ENCODE measurements at regions not wholly inside any gene's neighbourhood (a gene's known extent, or its start where the extent isn't known, plus 50 kb on each side); places are given as distances from the start of the nearest gene placed in this dataset.

- H3K4me3 ChIP-seq: no peak overlapping the region
Observed at GRCh38 chr1:192485692-192486436, 89.7 kb upstream of the RGS1 start.

DNA sequence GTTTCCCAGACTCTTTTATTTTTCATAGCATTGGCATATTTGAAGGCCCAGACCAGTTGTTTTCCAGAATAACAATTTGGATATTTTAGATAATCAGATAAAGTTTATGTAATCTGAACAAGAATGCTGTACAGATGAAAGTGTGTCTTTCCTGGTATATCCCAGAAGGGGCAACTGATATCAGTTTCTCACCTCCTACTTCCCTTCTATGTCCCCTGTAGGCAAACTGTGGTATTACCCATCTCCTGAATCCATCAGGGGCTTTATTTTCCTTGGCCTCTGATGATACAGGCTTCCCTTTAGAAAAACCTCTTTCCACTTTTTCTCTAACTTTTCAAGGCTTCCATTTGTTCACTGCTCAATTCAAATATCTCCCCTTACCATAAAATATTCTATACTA, 87.5 kb upstream of the RGS1 start:
- TF ChIP-seq, protein P1, sequence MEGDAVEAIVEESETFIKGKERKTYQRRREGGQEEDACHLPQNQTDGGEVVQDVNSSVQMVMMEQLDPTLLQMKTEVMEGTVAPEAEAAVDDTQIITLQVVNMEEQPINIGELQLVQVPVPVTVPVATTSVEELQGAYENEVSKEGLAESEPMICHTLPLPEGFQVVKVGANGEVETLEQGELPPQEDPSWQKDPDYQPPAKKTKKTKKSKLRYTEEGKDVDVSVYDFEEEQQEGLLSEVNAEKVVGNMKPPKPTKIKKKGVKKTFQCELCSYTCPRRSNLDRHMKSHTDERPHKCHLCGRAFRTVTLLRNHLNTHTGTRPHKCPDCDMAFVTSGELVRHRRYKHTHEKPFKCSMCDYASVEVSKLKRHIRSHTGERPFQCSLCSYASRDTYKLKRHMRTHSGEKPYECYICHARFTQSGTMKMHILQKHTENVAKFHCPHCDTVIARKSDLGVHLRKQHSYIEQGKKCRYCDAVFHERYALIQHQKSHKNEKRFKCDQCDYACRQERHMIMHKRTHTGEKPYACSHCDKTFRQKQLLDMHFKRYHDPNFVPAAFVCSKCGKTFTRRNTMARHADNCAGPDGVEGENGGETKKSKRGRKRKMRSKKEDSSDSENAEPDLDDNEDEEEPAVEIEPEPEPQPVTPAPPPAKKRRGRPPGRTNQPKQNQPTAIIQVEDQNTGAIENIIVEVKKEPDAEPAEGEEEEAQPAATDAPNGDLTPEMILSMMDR (IDR thresholded peaks at IDR 0.05): peak in 2 of 12 donors; percentile 13 to 15
- no peak for TF ChIP-seq POLR2A (IDR thresholded peaks at IDR 0.05)
- H3K27me3 ChIP-seq: no peaks in the 10 kb centered on the region
- H3K9me3 ChIP-seq: peaks cover 0 to 3% (median 0%) of the 10 kb centered on the region in 12 donors
- H3K4me3 ChIP-seq: no peak overlapping the region
- DNase-seq: no peak
- peak overlapping the region in 1 of 12 donors; percentile 79 for H3K27ac ChIP-seq
- intact Hi-C loops (cut with DNase I): loop anchor here in 1 of 10 donors (5.0 kb wide), 1 partner anchor 319 kb away; the partner anchor contains the start of gene RGS2
- no peak for ATAC-seq
- H3K36me3 ChIP-seq: no peaks in the 10 kb centered on the region
- peaks cover 0 to 16% (median 4%) of the 10 kb centered on the region in 12 donors for H3K4me1 ChIP-seq

More at GRCh38 chr1:192485692-192486436, 89.7 kb upstream of the RGS1 start:
- H3K36me3 ChIP-seq: no peaks in the 10 kb centered on the region
- peaks cover 0 to 16% (median 4%) of the 10 kb centered on the region in 12 donors for H3K4me1 ChIP-seq
- H3K27ac ChIP-seq: peak overlapping the region in 9 of 12 donors; percentile 46 to 83 (median 61)
- DNase-seq (peak in 4 of 5 donors; percentile 63 to 77 (median 70)), ATAC-seq (peak; percentile 35 to 97 (median 92))
- WGBS, 4 donors: 64 to 79% (median 70%) methylated on average over 1 of the region's 1 CpG
- H3K9me3 ChIP-seq: peaks cover 0 to 8% (median 0%) of the 10 kb centered on the region in 12 donors
- H3K27me3 ChIP-seq: no peaks in the 10 kb centered on the region
- no peak for TF ChIP-seq POLR2A (IDR thresholded peaks at IDR 0.05)
- TF ChIP-seq, protein P1 (IDR thresholded peaks at IDR 0.05): no peak
- intact Hi-C loops (cut with DNase I): loop anchor here in 1 of 10 donors (5.0 kb wide), 1 partner anchor 321 kb away; the partner anchor contains the start of gene RGS2

- Histone ChIP-seq H3K36me3 (no peaks in the 10 kb centered on the region), H3K9me3 (peaks cover 0 to 2% (median 0%) of the 10 kb centered on the region in 12 donors), H3K27ac (peak overlapping the region in 6 of 12 donors; percentile 19 to 79 (median 42)), H3K4me3 (no peak overlapping the region), H3K4me1 (peaks cover 0 to 16% (median 4%) of the 10 kb centered on the region in 12 donors), H3K27me3 (no peaks in the 10 kb centered on the region)
- no peak for ATAC-seq
- TF ChIP-seq POLR2A (IDR thresholded peaks at IDR 0.05): no peak
- TF ChIP-seq, protein P1 (IDR thresholded peaks at IDR 0.05): no peak
- intact Hi-C loops (cut with DNase I): loop anchor here in 1 of 10 donors (5.0 kb wide), 1 partner anchor 318 kb away; the partner anchor contains the start of gene RGS2
- DNase-seq: no peak
- WGBS, 4 donors: 30 to 50% (median 38%) methylated on average over 1 of the region's 1 CpG
Observed at GRCh38 chr1:192489047-192489446, 86.5 kb upstream of the RGS1 start.

GRCh38 chr1:192489748-192490147, 85.8 kb upstream of the RGS1 start:
- H3K27me3 ChIP-seq: no peaks in the 10 kb centered on the region
- no peak for TF ChIP-seq POLR2A (IDR thresholded peaks at IDR 0.05)
- TF ChIP-seq, protein P1 (IDR thresholded peaks at IDR 0.05): no peak
- WGBS, 4 donors: 25 to 42% (median 35%) methylated on average over 2 of the region's 2 CpGs
- H3K9me3 ChIP-seq: no peaks in the 10 kb centered on the region
- no peaks in the 10 kb centered on the region for H3K36me3 ChIP-seq
- ATAC-seq: peak; percentile 87 to 94 (median 90)
- DNase-seq: peak in 4 of 5 donors; percentile 39 to 68 (median 56)
- intact Hi-C loops (cut with DNase I): loop anchor here in 1 of 10 donors (5.0 kb wide), 1 partner anchor 318 kb away; the partner anchor contains the start of gene RGS2
- peaks cover 0 to 16% (median 4%) of the 10 kb centered on the region in 12 donors for H3K4me1 ChIP-seq
- no peak overlapping the region for H3K4me3 ChIP-seq
- H3K27ac ChIP-seq: peak overlapping the region in 9 of 12 donors; percentile 4 to 79 (median 33)

Measured in heart left ventricle (tissue), 16 donors.